ENCODE measurements at regions not wholly inside any gene's neighbourhood (a gene's known extent, or its start where the extent isn't known, plus 50 kb on each side); places are given as distances from the start of the nearest gene placed in this dataset.

- peaks cover 5% of the 10 kb centered on the region for H3K9me3 Mint-ChIP-seq (ENCODE audit: unreplicated experiment)
- no peak overlapping the region for H3K4me3 Mint-ChIP-seq (ENCODE audit: unreplicated experiment)
- ChIA-PET POLR2A (no interaction called here), CTCF (no interaction called here)
- no peaks in the 10 kb centered on the region for H3K4me1 Mint-ChIP-seq (ENCODE audit: insufficient read depth, unreplicated experiment)
- DNase-seq (ENCODE audit: unreplicated experiment), result no peak
- intact Hi-C loops (cut with micrococcal nuclease), result no loop called here
- TF ChIP-seq, protein P1, sequence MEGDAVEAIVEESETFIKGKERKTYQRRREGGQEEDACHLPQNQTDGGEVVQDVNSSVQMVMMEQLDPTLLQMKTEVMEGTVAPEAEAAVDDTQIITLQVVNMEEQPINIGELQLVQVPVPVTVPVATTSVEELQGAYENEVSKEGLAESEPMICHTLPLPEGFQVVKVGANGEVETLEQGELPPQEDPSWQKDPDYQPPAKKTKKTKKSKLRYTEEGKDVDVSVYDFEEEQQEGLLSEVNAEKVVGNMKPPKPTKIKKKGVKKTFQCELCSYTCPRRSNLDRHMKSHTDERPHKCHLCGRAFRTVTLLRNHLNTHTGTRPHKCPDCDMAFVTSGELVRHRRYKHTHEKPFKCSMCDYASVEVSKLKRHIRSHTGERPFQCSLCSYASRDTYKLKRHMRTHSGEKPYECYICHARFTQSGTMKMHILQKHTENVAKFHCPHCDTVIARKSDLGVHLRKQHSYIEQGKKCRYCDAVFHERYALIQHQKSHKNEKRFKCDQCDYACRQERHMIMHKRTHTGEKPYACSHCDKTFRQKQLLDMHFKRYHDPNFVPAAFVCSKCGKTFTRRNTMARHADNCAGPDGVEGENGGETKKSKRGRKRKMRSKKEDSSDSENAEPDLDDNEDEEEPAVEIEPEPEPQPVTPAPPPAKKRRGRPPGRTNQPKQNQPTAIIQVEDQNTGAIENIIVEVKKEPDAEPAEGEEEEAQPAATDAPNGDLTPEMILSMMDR (IDR thresholded peaks at IDR 0.05; ENCODE audit: unreplicated experiment), result no peak
- H3K27ac Mint-ChIP-seq (ENCODE audit: low read depth, unreplicated experiment), result no peak overlapping the region
- no TSS peak for BruUV-seq (replicated peaks)
- H3K27me3 Mint-ChIP-seq (ENCODE audit: insufficient read depth, unreplicated experiment), result no peaks in the 10 kb centered on the region
- no peaks in the 10 kb centered on the region for H3K36me3 Mint-ChIP-seq (ENCODE audit: insufficient read depth, unreplicated experiment)
Measured at GRCh38 chr10:4319870-4320367, 506.1 kb upstream of the AKR1E2 start.

DNA sequence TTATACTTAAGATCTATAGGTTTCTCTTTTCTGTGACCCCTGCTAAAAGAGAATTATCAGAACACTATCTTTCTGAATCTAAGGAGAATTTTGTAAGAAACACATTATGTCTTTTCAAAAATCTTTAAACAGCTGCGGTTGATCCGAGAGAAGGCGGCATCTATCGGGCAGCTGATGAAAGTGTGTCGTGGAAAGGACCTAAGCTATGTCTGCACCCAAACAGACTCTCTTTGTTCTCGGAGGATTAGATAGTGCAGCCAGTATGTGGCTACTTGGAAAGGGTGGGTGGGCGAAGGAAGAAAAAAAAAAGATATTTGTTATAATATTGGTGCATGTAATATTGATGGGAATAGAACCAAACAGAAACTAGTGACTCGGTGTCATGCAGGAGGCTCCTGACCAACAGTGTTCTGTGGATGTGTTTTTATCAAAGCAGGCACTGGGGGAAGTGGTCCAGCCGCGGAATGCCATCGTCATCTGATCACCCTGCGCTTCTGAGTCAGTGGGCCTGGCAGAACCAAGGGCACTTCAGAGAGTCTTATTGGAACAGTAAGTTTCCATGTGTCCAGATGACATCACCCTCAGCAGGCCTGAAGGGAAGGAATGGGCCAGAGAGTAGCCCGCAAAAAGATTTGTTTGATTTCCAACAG is 509.7 kb upstream of the AKR1E2 start:
- Mint-ChIP-seq H3K9me3 (ENCODE audit: unreplicated experiment) (peaks cover 5% of the 10 kb centered on the region), H3K36me3 (ENCODE audit: insufficient read depth, unreplicated experiment) (no peaks in the 10 kb centered on the region), H3K27me3 (ENCODE audit: insufficient read depth, unreplicated experiment) (no peaks in the 10 kb centered on the region), H3K4me1 (ENCODE audit: insufficient read depth, unreplicated experiment) (no peaks in the 10 kb centered on the region), H3K27ac (ENCODE audit: low read depth, unreplicated experiment) (no peak overlapping the region), H3K4me3 (ENCODE audit: unreplicated experiment) (no peak overlapping the region)
- TF ChIP-seq, protein P1 (IDR thresholded peaks at IDR 0.05; ENCODE audit: unreplicated experiment), result no peak
- ChIA-PET POLR2A (interaction anchor here (0.6 kb wide), 1 partner anchor 15 kb away, joined by 3 read pairs; no protein-coding TSS in a partner anchor), CTCF (no interaction called here)
- no TSS peak for BruUV-seq (replicated peaks)
- DNase-seq (ENCODE audit: unreplicated experiment), result no peak
- intact Hi-C loops (cut with micrococcal nuclease), result no loop called here

DNA sequence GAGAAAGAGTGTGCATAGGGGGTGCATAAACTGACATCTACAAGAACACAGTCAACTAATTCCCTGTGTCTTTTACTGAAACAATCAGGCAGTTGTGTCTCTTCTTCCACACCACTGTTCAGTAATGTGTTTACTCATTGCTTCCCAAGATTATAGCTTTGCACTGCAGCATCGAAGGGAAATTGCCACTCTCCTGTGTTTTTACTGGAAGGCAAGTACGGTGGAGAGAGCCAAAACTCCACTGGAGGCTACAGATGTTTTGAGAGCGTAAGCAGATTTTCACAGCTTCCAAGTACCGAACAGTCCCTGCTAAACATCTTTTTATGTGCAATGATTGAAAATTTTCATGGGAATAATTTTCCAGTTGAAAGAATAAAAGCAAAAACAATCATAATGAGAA is 510.5 kb upstream of the AKR1E2 start:
- H3K36me3 Mint-ChIP-seq (ENCODE audit: insufficient read depth, unreplicated experiment), result no peaks in the 10 kb centered on the region
- TF ChIP-seq, protein P1 (IDR thresholded peaks at IDR 0.05; ENCODE audit: unreplicated experiment), result no peak
- H3K4me1 Mint-ChIP-seq (ENCODE audit: insufficient read depth, unreplicated experiment), result no peaks in the 10 kb centered on the region
- no peaks in the 10 kb centered on the region for H3K27me3 Mint-ChIP-seq (ENCODE audit: insufficient read depth, unreplicated experiment)
- no TSS peak for BruUV-seq (replicated peaks)
- ChIA-PET POLR2A (interaction anchor here (0.6 kb wide), 1 partner anchor 16 kb away, joined by 3 read pairs; no protein-coding TSS in a partner anchor), CTCF (interaction anchor here (0.6 to 1.0 kb wide), 2 partner anchors 41 to 1124 kb away, joined by 3 to 4 read pairs; no protein-coding TSS in a partner anchor)
- H3K27ac Mint-ChIP-seq (ENCODE audit: low read depth, unreplicated experiment), result no peak overlapping the region
- H3K9me3 Mint-ChIP-seq (ENCODE audit: unreplicated experiment), result peaks cover 5% of the 10 kb centered on the region
- DNase-seq (ENCODE audit: unreplicated experiment), result no peak
- intact Hi-C loops (cut with micrococcal nuclease), result no loop called here
- no peak overlapping the region for H3K4me3 Mint-ChIP-seq (ENCODE audit: unreplicated experiment)

DNA sequence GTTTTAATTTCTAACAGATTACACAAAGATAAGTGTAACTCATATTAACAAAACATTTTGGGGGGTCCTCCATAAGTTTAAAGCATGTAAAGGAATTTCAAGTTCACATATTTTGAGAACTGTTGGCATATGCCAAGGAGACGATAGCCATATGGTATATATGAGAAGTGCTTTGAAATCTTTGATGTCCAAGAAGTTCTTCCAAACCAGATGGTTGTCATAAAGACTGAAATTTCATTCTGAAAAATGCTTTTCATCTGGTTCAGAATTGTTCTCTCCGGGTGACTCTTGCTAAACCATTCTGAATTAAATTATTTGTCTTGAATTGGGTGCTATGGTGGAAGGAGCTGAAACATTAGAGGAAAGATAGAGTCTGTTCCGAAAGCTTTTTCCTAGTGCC is 513.0 kb upstream of the AKR1E2 start:
- no peak overlapping the region for H3K27ac Mint-ChIP-seq (ENCODE audit: low read depth, unreplicated experiment)
- ChIA-PET POLR2A (no interaction called here), CTCF (interaction anchor here (0.7 kb wide), 1 partner anchor 63 kb away, joined by 3 read pairs; no protein-coding TSS in a partner anchor)
- H3K4me1 Mint-ChIP-seq (ENCODE audit: insufficient read depth, unreplicated experiment), result no peaks in the 10 kb centered on the region
- no peak for DNase-seq (ENCODE audit: unreplicated experiment)
- no TSS peak for BruUV-seq (replicated peaks)
- peaks cover under 1% of the 10 kb centered on the region for H3K9me3 Mint-ChIP-seq (ENCODE audit: unreplicated experiment)
- TF ChIP-seq, protein P1 (IDR thresholded peaks at IDR 0.05; ENCODE audit: unreplicated experiment), result no peak
- no peaks in the 10 kb centered on the region for H3K27me3 Mint-ChIP-seq (ENCODE audit: insufficient read depth, unreplicated experiment)
- H3K4me3 Mint-ChIP-seq (ENCODE audit: unreplicated experiment), result no peak overlapping the region
- intact Hi-C loops (cut with micrococcal nuclease), result no loop called here
- H3K36me3 Mint-ChIP-seq (ENCODE audit: insufficient read depth, unreplicated experiment), result no peaks in the 10 kb centered on the region
